Astrocyte (in vitro differentiated cells and primary cell): ENCODE measurements at regions not wholly inside any gene's neighbourhood (a gene's known extent, or its start where the extent isn't known, plus 50 kb on each side); places are given as distances from the start of the nearest gene placed in this dataset.

Experiments
- DNase-seq: peaks from one replicate; pipeline ENCODE4 v3.0.0-alpha.2; 2010; ENCODE audit warnings: low read depth
- FAIRE-seq: peaks from 2 replicates; lab custom pipeline; 2011; peaks lifted over from hg19 to GRCh38; lab: Jason Lieb, UNC
- H2AFZ ChIP-seq: 2 replicates; pipeline ENCODE4 v1.6.0; 2012; ENCODE audit warnings: low read depth, low read length, inconsistent platforms
- H3K27ac ChIP-seq: 2 replicates; pipeline ENCODE4 v1.5.1; 2011; ENCODE audit warnings: low read depth, low read length, inconsistent platforms
- H3K27me3 ChIP-seq: 2 replicates; pipeline ENCODE4 v1.6.0; 2011; ENCODE audit warnings: low read length, inconsistent platforms; ENCODE audit not compliant: insufficient read depth
- H3K36me3 ChIP-seq: 2 replicates; pipeline ENCODE4 v1.5.1; 2011; ENCODE audit warnings: low read length, inconsistent platforms; ENCODE audit not compliant: insufficient read depth
- H3K4me1 ChIP-seq: 2 replicates; pipeline ENCODE4 v1.5.1; 2011; ENCODE audit warnings: low read length, inconsistent platforms; ENCODE audit not compliant: insufficient read depth
- H3K4me2 ChIP-seq: 2 replicates; pipeline ENCODE4 v1.6.0; 2012; ENCODE audit warnings: low read length, inconsistent platforms
- H3K4me3 ChIP-seq: 2 replicates; pipeline ENCODE4 v1.5.1; 2011; ENCODE audit warnings: low read depth, mild to moderate bottlenecking, low read length, inconsistent platforms; ENCODE audit not compliant: insufficient read depth
- H3K79me2 ChIP-seq: 2 replicates; pipeline ENCODE4 v1.6.0; 2012; ENCODE audit warnings: mild to moderate bottlenecking, low read length, inconsistent platforms; ENCODE audit not compliant: insufficient read depth
- H3K9ac ChIP-seq: 2 replicates; pipeline ENCODE4 v1.6.0; 2012; ENCODE audit warnings: mild to moderate bottlenecking, low read length, inconsistent platforms
- H3K9me3 ChIP-seq: 2 replicates; pipeline ENCODE4 v1.5.1; 2012; ENCODE audit warnings: low read depth, mild to moderate bottlenecking, low read length, inconsistent platforms; ENCODE audit not compliant: insufficient read depth
- H4K20me1 ChIP-seq: 2 replicates; pipeline ENCODE4 v1.6.0; 2012; ENCODE audit warnings: low read length, inconsistent platforms; ENCODE audit not compliant: insufficient read depth
- H3K27ac Mint-ChIP-seq: one replicate; pipeline ENCODE4 v1.8.0; 2021; ENCODE audit warnings: mild to moderate bottlenecking, mixed read lengths; ENCODE audit not compliant: unreplicated experiment
- H3K27me3 Mint-ChIP-seq: one replicate; pipeline ENCODE4 v1.8.0; 2021; ENCODE audit warnings: low read depth, mixed read lengths; ENCODE audit not compliant: unreplicated experiment
- H3K36me3 Mint-ChIP-seq: one replicate; pipeline ENCODE4 v1.8.0; 2021; ENCODE audit warnings: low read depth, mixed read lengths; ENCODE audit not compliant: unreplicated experiment
- H3K4me1 Mint-ChIP-seq: one replicate; pipeline ENCODE4 v1.8.0; 2021; ENCODE audit warnings: low read depth, mixed read lengths; ENCODE audit not compliant: unreplicated experiment
- H3K4me3 Mint-ChIP-seq: one replicate; pipeline ENCODE4 v1.8.0; 2021; ENCODE audit warnings: mild to moderate bottlenecking, moderate library complexity, mixed read lengths; ENCODE audit not compliant: unreplicated experiment
- H3K9me3 Mint-ChIP-seq: one replicate; pipeline ENCODE4 v1.8.0; 2021; ENCODE audit warnings: mild to moderate bottlenecking, mixed read lengths; ENCODE audit not compliant: unreplicated experiment
- CTCF ChIP-seq: IDR thresholded peaks from 2 replicates; pipeline ENCODE4 v1.5.1; 2011; ENCODE audit warnings: low read depth, mild to moderate bottlenecking, inconsistent platforms, low read length, moderate library complexity; ENCODE audit not compliant: insufficient read depth
- EZH2 ChIP-seq: IDR thresholded peaks from 2 replicates; pipeline ENCODE4 v1.6.1; 2012; ENCODE audit warnings: mild to moderate bottlenecking, low read length, inconsistent platforms; ENCODE audit not compliant: insufficient read depth

GRCh38 chr10:118484152-118484871 lies 111.1 kb downstream of the PRLHR start:
- Mint-ChIP-seq H3K4me3 (no peak overlapping the region), H3K9me3 (peaks cover 2% of the 10 kb centered on the region), H3K36me3 (no peaks in the 10 kb centered on the region), H3K4me1 (no peaks in the 10 kb centered on the region), H3K27me3 (no peaks in the 10 kb centered on the region), H3K27ac (no peak overlapping the region)
- Histone ChIP-seq H3K9ac (no peak overlapping the region), H3K4me2 (no peak overlapping the region), H2AFZ (no peak overlapping the region), H3K4me3 (no peak overlapping the region), H4K20me1 (no peaks in the 10 kb centered on the region), H3K9me3 (no peaks in the 10 kb centered on the region), H3K36me3 (no peaks in the 10 kb centered on the region), H3K27ac (no peak overlapping the region), H3K79me2 (no peaks in the 10 kb centered on the region), H3K4me1 (no peaks in the 10 kb centered on the region), H3K27me3 (no peaks in the 10 kb centered on the region)
- DNase-seq (no peak), FAIRE-seq (no peak)
- TF ChIP-seq CTCF, result no peak
- TF ChIP-seq EZH2, result no peak

GRCh38 chr10:118483496-118483895 lies 112.0 kb downstream of the PRLHR start:
- Mint-ChIP-seq H3K27ac (no peak overlapping the region), H3K9me3 (peaks cover 2% of the 10 kb centered on the region)
- no peak for TF ChIP-seq EZH2
- no peak for TF ChIP-seq CTCF

More at GRCh38 chr10:118483496-118483895, 112.0 kb downstream of the PRLHR start:
- Mint-ChIP-seq H3K4me3 (no peak overlapping the region), H3K27me3 (no peaks in the 10 kb centered on the region), H3K4me1 (no peaks in the 10 kb centered on the region), H3K36me3 (no peaks in the 10 kb centered on the region)
- Histone ChIP-seq H3K36me3 (no peaks in the 10 kb centered on the region), H3K27me3 (no peaks in the 10 kb centered on the region), H3K4me1 (no peaks in the 10 kb centered on the region), H3K27ac (no peak overlapping the region), H2AFZ (no peak overlapping the region), H4K20me1 (no peaks in the 10 kb centered on the region), H3K9me3 (no peaks in the 10 kb centered on the region), H3K79me2 (no peaks in the 10 kb centered on the region), H3K4me3 (no peak overlapping the region), H3K9ac (no peak overlapping the region), H3K4me2 (no peak overlapping the region)
- DNase-seq (no peak), FAIRE-seq (no peak)
